ENCODE measurements at regions not wholly inside any gene's neighbourhood (a gene's known extent, or its start where the extent isn't known, plus 50 kb on each side); places are given as distances from the start of the nearest gene placed in this dataset.

DNA sequence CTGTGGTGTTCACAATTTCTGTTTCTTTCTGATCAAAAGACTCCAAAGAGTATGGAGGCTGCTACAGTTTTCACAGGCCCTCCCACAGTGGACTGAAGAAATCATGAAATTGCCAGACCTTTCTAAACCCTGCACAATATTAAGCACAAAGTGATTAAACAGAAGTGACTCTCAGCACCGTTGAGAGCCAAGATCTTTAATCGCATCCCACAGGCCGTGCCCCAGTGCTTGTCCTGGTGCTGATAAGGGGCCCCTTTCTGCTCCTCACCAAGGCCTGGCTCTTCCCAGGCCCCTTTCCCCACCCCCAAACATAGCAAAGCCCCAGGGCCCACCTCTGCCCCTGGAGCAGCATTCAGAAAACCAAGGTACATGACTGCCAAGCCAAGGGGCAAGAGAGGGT lies 57.4 kb upstream of the BMAL1 start:
- DNase-seq (ENCODE audit: low read depth) = no peak

DNA sequence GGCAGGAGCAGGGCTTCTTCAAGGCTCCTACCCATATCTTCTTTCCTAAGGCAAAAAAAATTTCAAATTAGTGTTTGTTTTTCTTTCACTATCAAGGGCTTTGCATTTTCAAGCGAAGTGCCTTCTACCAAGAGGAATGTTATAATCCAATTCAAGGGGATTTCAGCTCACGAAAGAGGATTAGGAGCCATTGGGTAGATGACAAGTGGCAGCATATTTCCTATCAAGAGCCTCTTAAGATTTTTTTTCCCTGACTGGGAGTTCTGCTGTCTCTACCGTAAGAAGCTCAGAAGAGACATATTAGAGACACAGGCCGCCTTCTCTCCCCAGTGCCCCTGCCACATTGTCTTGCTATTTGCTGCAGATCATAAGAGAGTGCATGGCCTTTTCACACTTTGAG lies 55.9 kb upstream of the BMAL1 start:
- DNase-seq (ENCODE audit: low read depth) = no peak

DNA sequence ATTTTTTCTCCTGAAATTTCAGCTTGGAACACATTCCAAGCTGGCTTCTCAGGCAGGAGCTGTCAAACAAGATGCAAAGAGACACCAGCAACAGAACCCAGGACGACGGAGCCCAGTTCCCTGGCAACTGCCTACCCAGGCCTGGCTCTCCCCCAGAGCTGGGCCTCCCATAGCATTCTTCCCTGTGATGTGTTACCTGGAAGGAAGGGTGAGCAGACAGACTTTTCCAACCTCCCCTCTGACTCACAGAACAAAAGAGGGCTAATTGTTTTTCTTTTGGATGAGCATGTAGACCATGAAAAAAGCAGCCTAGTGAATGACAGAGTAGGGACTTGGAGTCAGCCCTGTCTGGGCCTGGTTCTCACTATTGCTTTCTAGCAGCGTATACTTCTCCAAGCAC lies 55.3 kb upstream of the BMAL1 start:
- no peak for DNase-seq (ENCODE audit: low read depth)

- no peak for DNase-seq (ENCODE audit: low read depth)
Measured at GRCh38 chr11:13223112-13223511, 54.5 kb upstream of the BMAL1 start.

DNA sequence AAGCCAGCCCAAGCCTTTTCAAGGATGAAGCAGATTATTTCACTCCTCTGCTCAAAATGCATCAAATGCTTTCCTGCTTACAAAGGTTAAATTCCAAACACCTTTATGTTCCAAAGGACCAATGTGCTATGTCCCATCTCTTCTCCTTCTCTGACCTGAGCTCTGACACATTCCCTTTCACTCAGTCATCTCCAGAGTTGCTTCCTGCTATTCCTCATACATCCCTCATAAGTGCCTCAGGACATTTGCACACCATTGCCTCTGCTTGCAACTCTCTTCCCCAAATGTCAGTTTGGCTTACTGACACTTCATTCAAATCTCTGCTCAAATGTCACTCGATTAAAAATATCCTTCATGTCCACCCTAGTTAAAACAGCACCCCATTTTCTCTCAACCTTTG lies 53.3 kb upstream of the BMAL1 start:
- DNase-seq (ENCODE audit: low read depth) = no peak

DNA sequence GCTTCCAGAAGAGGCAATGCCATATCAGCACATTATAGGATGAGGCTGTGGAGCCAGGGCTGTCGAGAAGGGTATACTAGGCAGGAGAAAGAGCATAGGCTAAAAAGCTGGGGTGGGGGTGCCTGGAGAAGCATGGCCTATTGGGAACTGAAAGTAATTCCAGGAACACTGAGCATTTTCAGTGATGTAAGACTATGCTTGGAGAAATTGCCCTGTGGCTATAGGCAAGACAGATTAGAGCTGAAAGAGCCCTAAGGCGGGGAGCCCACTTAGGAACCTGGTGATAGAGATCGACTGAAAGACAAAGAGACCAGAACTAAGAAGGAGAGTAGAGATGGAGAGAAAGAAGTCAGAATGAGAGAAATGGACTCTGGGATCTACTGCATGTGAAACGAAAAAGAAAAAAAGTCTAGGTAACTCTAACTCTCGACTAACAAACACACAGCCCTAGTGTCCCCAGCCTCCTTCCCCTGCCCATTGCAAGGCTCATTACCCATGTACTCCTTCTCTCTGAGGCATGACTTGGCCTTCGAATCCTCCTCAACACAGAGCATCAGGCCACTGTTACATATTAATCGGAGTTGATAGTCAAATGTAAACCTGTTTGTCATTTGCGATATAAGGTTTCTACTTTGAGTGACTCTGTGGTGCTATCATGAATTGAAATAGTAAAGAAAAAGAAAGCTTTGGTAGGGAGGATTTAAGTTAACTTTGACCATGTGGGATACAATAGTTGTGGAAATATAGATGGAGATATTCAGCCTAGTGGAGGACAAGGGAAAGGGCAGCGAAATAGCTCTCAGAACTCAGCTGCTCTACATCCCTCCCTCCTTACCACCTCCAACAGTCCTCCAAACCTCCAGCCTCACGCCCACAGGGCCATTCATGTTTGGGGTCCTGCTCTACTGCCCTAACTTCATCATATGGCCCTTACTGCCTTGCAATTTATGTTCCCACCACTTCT lies 52.3 kb upstream of the BMAL1 start:
- DNase-seq (ENCODE audit: low read depth) = no peak

- DNase-seq (ENCODE audit: low read depth) = no peak
Measured at GRCh38 chr11:13227676-13228255, 49.8 kb upstream of the BMAL1 start.

Data from LHCN-M2 (cell line).